ENCODE measurements at regions not wholly inside any gene's neighbourhood (a gene's known extent, or its start where the extent isn't known, plus 50 kb on each side); places are given as distances from the start of the nearest gene placed in this dataset.

- H2AFZ ChIP-seq (ENCODE audit: low read depth, low read length): no peak overlapping the region
- TF ChIP-seq REST (IDR thresholded peaks at IDR 0.05; ENCODE audit: borderline replicate concordance) (no peak), CTCF (IDR thresholded peaks at IDR 0.05; ENCODE audit: poor library complexity, severe bottlenecking) (no peak), TAF1 (IDR thresholded peaks at IDR 0.05; ENCODE audit: low read depth) (no peak), RAD21 (conservative IDR thresholded peaks at IDR 0.05) (no peak), SMC3 (conservative IDR thresholded peaks at IDR 0.05; ENCODE audit: poor library complexity) (no peak), EP300 (conservative IDR thresholded peaks at IDR 0.05; ENCODE audit: poor library complexity, severe bottlenecking) (no peak), MXI1 (conservative IDR thresholded peaks at IDR 0.05; ENCODE audit: poor library complexity, severe bottlenecking) (no peak), EZH2 (IDR thresholded peaks at IDR 0.05; ENCODE audit: borderline replicate concordance, insufficient read depth, low read length, poor library complexity, severe bottlenecking) (no peak)
Measured at GRCh38 chr3:102141096-102141927, 292.0 kb downstream of the NFKBIZ start.

GRCh38 chr3:102141928-102142239 lies 292.6 kb downstream of the NFKBIZ start:
- Histone ChIP-seq H4K20me1 (ENCODE audit: insufficient read depth) (no peaks in the 10 kb centered on the region), H3K9ac (ENCODE audit: low read length) (no peak overlapping the region), H3K9me3 (ENCODE audit: low read length) (no peaks in the 10 kb centered on the region), H3K27me3 (ENCODE audit: insufficient read depth, low read depth, low read length) (no peaks in the 10 kb centered on the region), H3K36me3 (ENCODE audit: insufficient read depth, low read length) (no peaks in the 10 kb centered on the region), H3K27ac (ENCODE audit: low read length) (no peak overlapping the region), H3K9me2 (ENCODE audit: insufficient read depth, low read length) (no peaks in the 10 kb centered on the region), H3K79me2 (replicated peaks; ENCODE audit: insufficient read depth, low read length) (no peaks in the 10 kb centered on the region), H3F3A (ENCODE audit: insufficient read depth, low read length, poor library complexity, severe bottlenecking) (no peaks in the 10 kb centered on the region), H3K4me3 (ENCODE audit: low read length) (no peak overlapping the region), H2AFZ (ENCODE audit: low read depth, low read length) (no peak overlapping the region), H3K4me2 (ENCODE audit: low read length) (no peak overlapping the region)
- TF ChIP-seq POLR2AphosphoS5 (IDR thresholded peaks at IDR 0.05) (no peak), TAF1 (IDR thresholded peaks at IDR 0.05; ENCODE audit: low read depth) (no peak), SMC3 (conservative IDR thresholded peaks at IDR 0.05; ENCODE audit: poor library complexity) (no peak), EZH2 (IDR thresholded peaks at IDR 0.05; ENCODE audit: borderline replicate concordance, insufficient read depth, low read length, poor library complexity, severe bottlenecking) (no peak), REST (IDR thresholded peaks at IDR 0.05; ENCODE audit: borderline replicate concordance) (no peak), EP300 (conservative IDR thresholded peaks at IDR 0.05; ENCODE audit: poor library complexity, severe bottlenecking) (no peak)

More at GRCh38 chr3:102141096-102141927, 292.0 kb downstream of the NFKBIZ start:
- no peaks in the 10 kb centered on the region for H3K9me3 ChIP-seq (ENCODE audit: low read length)
- no peak overlapping the region for H3K4me3 ChIP-seq (ENCODE audit: low read length)
- H3K9ac ChIP-seq (ENCODE audit: low read length): no peak overlapping the region
- H3K27me3 ChIP-seq (ENCODE audit: insufficient read depth, low read depth, low read length): no peaks in the 10 kb centered on the region
- H3F3A ChIP-seq (ENCODE audit: insufficient read depth, low read length, poor library complexity, severe bottlenecking): no peaks in the 10 kb centered on the region
- no peaks in the 10 kb centered on the region for H4K20me1 ChIP-seq (ENCODE audit: insufficient read depth)
- H3K4me2 ChIP-seq (ENCODE audit: low read length): no peak overlapping the region
- no peaks in the 10 kb centered on the region for H3K9me2 ChIP-seq (ENCODE audit: insufficient read depth, low read length)
- no peaks in the 10 kb centered on the region for H3K36me3 ChIP-seq (ENCODE audit: insufficient read depth, low read length)
- H3K27ac ChIP-seq (ENCODE audit: low read length): no peak overlapping the region
- no peaks in the 10 kb centered on the region for H3K79me2 ChIP-seq (replicated peaks; ENCODE audit: insufficient read depth, low read length)
